Neural progenitor cell (in vitro differentiated cells): ENCODE measurements at regions not wholly inside any gene's neighbourhood (a gene's known extent, or its start where the extent isn't known, plus 50 kb on each side); places are given as distances from the start of the nearest gene placed in this dataset. TPM values are rescaled to one million over a fixed set of nuclear protein-coding genes. Genes with fewer than 3 reads are reported as not detected.

Experiments used
- small RNA-seq: library from RNA; depleted of rRNA; stranded (forward); fragments of <200 nt; gene quantifications from one replicate; pipeline ENCODE3, GENCODE V24; 2015

Small RNA genes in the stretch of these regions (small RNA-seq; reads per million reads assigned to genes)
- not detected for gene AL773524.1
